ENCODE measurements at regions not wholly inside any gene's neighbourhood (a gene's known extent, or its start where the extent isn't known, plus 50 kb on each side); places are given as distances from the start of the nearest gene placed in this dataset.

DNA sequence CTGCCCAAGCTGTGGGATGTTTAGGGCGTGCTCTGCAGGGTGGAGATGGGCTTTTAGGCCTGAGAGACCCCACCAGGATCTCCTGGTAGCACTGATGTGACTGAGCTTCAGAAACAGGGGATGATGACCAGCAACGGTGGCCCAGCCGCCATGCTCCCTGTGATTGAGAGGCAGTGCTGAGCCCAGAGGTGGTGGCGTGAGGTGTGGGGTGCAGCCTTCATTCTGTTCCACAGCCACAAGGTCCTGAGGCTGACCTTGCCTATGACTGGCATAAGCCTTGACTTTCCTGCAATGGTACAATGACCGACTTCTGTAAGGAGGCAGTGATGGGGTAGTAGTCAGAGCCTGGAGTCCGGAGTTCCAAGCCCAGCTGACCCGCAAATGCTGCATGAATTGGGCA lies 263.3 kb downstream of the TSN start:
- no peak for TF ChIP-seq ZNF274 (IDR thresholded peaks at IDR 0.05; ENCODE audit: low read depth, low read length)
- H3K4me3 ChIP-seq (ENCODE audit: low read length) = no peak overlapping the region

DNA sequence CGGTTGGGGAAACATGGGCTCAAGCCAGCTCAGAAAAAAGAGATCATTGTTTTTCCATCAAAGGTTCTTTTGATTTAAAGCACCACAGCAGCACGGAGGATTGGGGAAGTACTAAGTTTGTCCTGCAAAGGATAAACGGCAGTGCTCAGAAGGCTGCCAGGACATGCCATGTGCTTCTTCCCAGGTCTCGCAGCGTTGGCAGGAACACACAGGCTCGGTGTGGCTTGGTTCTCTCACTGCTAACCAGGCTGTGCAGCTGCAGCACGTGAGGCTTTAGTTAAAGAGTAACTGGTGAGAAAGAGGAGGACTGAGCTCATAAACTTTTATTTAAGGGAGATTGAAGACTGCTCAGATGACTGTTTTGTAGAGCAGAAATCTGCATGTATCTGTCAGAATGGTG lies 264.3 kb downstream of the TSN start:
- H3K4me3 ChIP-seq (ENCODE audit: low read length) = no peak overlapping the region
- TF ChIP-seq ZNF274 (IDR thresholded peaks at IDR 0.05; ENCODE audit: low read depth, low read length) = no peak

DNA sequence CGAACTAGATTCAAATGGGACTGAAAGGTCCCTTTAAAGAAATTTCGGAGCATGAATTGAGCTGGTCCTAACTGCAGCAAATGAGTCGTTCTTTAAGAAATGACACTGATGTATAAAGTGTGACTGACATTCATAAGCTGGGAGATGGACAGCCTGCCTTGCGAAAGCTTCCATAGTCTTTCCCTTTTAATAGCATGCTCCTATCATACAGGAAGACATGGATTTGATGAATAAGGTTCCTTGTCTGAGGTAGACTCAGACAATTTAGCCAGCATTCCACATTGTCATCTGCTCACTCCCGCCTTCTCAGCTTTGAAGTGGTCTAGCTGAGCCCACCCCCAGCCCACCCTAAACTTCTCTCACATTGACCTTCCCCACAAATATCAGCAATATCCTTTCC lies 264.9 kb downstream of the TSN start:
- H3K4me3 ChIP-seq (ENCODE audit: low read length) = no peak overlapping the region
- no peak for TF ChIP-seq ZNF274 (IDR thresholded peaks at IDR 0.05; ENCODE audit: low read depth, low read length)

DNA sequence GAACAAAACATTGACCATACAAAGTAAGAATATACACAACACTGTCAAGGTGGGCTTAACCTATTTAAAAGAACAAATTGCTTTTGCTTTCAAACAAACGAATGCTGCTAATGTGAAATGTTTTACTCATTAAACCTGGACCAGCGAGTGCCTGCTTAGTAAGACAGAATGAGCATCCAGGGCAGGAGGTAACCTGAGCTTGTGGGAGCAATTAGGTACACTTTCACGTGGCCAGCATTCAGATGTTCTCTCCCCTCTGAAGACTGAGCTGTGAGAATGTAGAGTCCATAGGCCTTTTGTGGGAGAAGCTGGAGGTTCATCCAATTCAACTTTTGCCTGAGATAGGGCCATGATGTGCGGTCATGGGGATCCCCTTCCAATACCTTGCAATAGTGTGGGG lies 266.5 kb downstream of the TSN start:
- no peak for TF ChIP-seq ZNF274 (IDR thresholded peaks at IDR 0.05; ENCODE audit: low read depth, low read length)
- H3K4me3 ChIP-seq (ENCODE audit: low read length) = no peak overlapping the region

DNA sequence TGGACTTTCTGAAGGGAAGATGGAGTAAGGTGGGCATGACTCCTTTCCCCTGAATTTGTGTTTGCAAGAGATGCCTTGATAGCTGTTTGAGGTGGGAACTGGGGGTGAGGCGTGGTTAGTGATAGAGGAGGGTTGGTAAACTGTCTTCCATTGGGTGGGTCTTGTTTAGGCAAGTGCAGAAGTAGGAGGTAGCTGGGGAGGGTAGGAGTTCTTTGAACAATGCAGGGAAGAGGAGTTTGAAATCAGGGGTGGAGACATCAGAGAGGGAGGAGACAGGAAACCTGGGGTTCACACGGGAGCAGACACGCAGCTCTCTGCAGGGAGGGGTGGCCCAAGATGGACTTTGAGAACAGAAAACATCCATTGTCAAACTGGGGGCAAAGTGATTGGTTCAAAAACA lies 267.1 kb downstream of the TSN start:
- no peak for TF ChIP-seq ZNF274 (IDR thresholded peaks at IDR 0.05; ENCODE audit: low read depth, low read length)
- H3K4me3 ChIP-seq (ENCODE audit: low read length) = no peak overlapping the region

DNA sequence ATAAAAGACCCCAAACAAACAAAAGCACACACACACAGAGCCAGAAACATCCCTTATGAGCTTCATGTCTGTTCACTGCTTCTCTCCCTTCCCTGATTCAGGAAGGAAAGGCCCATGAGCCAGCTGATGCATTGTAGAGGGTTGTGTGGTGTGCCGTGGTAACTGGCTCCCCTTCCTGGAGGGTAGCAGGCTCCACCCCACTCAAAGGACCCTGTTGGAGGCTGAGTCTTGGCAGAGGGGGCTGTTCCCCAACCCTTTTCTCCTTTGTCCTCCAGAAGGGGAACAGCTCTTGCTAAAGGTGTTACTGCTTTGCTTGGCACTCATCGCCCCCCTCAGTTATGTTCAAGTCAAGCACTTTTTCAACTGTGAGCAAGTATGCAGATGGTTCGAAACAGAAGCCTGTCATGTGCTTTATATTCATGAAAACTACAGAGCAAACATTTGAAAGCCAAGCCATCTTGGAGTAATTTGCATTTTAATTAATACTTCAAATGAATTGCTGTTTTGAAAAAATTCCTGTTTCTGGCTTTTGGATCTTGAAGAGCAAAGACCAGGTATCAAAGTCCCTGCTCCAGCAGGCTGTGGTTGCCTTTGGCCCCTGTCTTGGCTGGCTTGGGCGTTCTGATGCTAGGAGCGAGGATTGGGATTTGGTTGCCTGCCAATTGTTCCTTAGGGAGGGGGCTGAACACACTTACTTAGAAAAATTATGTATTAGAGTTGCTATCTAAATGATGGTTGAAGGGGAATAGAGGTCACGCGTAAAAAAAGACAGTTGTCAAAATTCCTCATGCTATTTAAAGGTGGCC lies 267.8 kb downstream of the TSN start:
- H3K4me3 ChIP-seq (ENCODE audit: low read length) = no peak overlapping the region
- TF ChIP-seq ZNF274 (IDR thresholded peaks at IDR 0.05; ENCODE audit: low read depth, low read length) = no peak

DNA sequence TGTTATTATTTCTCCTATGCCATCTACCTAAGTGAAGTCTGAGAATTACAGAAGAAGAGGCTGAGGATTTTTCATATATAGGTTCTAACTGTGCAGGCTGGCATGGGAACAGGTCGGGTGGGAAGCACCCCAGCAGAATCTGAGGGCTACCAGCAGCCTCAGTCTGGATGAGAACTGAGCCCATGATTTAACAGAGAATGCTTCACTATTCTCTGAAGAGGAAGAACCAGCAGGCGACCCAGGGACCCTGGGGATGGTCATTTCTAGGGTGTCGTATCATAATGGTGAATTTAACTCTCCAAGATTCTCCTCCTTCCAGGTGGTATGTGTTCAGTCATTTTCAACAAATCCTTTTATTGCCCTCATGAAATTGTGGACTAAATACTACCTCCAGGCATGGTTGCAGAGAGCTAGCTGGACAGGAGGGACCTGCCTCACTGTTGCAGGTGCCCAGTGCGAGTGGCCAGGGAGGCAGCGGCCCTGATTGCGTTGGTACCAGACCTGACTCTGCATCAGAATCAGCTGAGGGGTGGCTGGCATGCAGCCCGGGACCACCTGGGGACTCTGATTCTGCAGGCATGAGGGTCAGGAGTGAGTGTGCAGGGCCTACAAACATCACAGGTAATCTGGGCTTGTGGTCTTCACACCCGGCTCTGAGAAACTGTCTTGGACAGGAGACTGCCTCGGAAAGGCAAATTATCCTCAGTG lies 272.2 kb downstream of the TSN start:
- TF ChIP-seq ZNF274 (IDR thresholded peaks at IDR 0.05; ENCODE audit: low read depth, low read length) = no peak

DNA sequence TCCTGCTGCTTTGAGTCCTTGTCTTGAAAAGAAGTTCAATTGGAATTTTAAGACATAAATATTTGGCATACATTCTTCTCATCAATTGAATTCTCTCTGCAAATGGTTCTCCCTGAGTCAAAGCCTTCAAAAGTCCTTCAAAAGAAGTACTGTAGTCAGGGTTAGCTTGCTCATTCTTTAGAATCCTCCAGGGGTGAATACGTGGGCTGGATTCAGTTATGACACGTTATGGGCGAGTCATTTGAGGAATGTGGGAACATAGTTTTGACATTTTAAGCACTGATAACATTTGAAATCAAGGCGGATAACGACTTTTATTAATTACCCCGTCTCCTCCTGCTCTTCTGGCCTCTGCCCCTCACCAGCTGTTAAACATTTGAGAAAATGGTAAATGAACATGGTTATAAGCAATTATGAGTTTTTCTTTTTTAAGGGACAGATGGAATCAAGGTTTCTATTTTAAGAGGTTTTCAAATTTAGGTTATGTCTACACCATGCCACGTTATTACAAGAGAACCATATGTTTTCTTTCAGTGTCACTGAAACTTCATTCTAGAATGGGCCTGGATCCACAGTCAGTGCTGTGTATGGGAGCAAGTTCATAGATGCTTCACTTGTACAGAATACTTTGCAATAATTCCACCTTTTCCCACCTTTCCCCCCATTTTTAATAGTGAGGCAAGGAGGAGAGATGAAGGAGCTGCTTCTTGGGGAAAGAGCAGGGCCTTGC lies 273.1 kb downstream of the TSN start:
- H3K4me3 ChIP-seq (ENCODE audit: low read length) = no peak overlapping the region
- no peak for TF ChIP-seq ZNF274 (IDR thresholded peaks at IDR 0.05; ENCODE audit: low read depth, low read length)

More for the DNA sequence above, 272.2 kb downstream of the TSN start:
- H3K4me3 ChIP-seq (ENCODE audit: low read length) = no peak overlapping the region

DNA sequence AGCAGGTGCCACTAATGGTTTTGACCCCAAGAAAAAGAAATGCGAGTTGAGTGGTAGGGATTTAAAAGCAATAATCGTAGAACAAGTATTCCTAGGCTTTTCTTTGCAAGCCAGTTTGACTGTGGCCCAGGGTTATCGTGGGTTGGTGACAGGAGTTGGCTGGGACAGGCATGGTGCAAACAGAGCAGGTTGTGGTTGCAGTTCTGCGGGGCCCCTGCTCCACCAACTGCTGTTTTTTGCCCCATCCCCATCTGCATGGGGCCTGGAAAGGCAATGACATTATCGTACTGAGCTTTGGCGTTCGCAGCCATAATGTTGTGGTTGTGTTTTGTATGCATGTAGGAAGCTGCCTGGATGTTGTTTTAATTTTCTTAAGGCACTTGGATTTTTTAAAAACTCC lies 274.0 kb downstream of the TSN start:
- TF ChIP-seq ZNF274 (IDR thresholded peaks at IDR 0.05; ENCODE audit: low read depth, low read length) = no peak
- H3K4me3 ChIP-seq (ENCODE audit: low read length) = no peak overlapping the region

DNA sequence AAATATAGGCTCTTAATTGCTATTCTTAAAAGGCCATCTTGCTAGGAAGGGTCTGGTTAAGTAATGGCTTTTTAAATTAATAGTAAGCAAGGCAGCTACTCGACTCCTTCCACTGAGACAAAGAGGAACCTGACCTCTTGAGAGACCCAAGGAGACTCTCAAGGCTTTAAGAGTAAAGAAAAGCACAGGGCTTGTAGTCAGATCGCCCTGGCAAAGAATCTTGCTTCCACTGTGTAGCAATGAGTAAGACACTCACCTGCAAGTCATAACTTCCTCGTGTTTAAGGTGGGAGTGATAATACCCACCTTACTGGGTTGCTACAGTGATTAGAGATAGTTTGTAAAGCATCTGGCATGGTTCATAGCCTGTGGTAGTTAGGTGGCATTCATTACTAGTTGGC lies 274.5 kb downstream of the TSN start:
- no peak for TF ChIP-seq ZNF274 (IDR thresholded peaks at IDR 0.05; ENCODE audit: low read depth, low read length)
- H3K4me3 ChIP-seq (ENCODE audit: low read length) = no peak overlapping the region

DNA sequence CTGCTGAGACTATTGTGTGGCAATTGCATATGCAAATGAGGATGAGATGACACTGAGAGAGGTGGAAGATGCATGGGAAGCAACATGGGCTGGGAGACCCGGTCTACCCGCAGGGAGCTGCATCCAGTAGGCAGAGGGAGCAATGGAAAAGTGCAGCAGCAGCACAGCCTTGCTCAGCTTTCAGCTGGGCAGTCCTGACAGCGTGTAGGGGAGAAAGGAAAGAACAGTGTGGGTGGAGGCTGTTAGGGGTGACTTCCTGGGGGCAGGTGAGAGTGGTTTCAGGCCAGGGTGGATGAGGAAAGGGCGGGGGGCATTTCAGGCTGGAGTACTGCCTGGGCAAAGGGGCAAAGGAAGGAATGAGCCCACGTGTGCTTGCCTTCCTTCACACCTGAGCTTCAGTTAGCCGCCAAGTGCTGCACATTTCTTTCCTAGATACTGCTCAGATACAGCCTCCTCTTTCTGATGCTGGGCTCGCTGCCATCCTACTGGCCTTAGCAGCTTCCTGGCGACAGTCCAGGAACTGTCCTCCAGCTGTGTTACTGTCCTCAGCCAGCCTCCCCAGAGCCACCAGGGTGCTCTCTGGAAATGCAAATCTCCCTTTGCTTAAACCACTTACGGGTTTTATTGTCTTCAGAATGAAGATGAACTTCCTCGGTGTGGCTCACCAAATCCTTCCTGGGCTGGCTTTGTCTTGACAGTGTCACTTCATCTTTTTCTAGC lies 276.3 kb downstream of the TSN start:
- no peak overlapping the region for H3K4me3 ChIP-seq (ENCODE audit: low read length)
- TF ChIP-seq ZNF274 (IDR thresholded peaks at IDR 0.05; ENCODE audit: low read depth, low read length) = no peak

DNA sequence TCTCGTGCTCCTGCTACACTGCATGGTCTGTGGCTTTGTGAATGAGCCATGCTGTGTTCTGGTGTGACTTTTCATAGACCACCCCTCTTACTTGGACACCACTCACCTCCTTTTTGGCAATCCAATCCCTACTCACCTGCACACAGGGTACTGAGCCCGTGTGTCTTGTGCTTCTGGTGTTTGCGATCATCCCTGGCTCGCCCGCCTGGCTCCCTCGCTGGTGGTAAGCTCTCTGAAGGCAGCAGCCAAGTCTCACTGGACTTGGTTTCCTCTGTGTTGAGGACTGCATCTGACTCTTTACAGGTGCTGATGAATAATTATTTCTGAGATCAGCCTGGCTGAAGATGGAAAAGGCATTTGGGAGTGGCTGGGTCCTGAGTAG lies 276.8 kb downstream of the TSN start:
- TF ChIP-seq ZNF274 (IDR thresholded peaks at IDR 0.05; ENCODE audit: low read depth, low read length) = no peak
- H3K4me3 ChIP-seq (ENCODE audit: low read length) = no peak overlapping the region

DNA sequence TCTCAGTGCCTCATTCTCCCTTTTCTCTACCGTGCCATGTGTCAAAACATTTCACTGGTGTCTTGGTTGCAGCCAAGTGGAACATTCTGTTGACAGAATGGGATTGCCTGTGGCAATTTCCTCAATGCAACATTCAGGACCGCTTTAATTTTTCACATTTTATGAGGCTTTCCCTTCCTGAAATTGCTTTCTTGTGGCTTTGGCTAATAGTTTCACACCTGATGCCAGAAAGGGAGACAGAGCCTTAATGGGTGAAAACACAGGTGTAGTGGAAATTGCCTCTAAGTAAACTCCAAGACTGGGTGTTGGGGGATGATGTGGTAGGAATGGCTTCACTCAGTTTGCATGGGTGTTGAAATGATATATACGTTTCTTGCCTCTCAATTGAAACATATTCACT lies 278.3 kb downstream of the TSN start:
- no peak for TF ChIP-seq ZNF274 (IDR thresholded peaks at IDR 0.05; ENCODE audit: low read depth, low read length)
- no peak overlapping the region for H3K4me3 ChIP-seq (ENCODE audit: low read length)

DNA sequence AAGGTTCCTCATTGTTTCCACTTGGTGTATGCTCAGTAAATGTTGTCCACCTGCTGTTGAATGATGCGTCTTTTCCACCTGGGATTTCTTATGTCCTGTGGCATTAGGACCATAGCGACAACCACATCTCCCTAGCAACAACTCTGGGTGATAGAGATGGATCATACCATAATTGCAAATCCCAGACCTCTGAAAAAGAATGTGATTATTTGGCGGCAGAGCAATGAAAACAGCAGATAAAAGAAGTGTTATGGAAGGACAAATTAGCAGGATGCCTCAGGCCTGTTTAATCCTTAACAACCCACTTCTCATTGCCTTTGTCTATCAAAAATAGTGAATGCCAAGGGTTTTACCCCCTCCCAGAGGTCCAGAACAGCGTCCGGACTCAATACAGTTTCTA lies 278.9 kb downstream of the TSN start:
- TF ChIP-seq ZNF274 (IDR thresholded peaks at IDR 0.05; ENCODE audit: low read depth, low read length) = no peak
- H3K4me3 ChIP-seq (ENCODE audit: low read length) = no peak overlapping the region
